ENCODE measurements at regions not wholly inside any gene's neighbourhood (a gene's known extent, or its start where the extent isn't known, plus 50 kb on each side); places are given as distances from the start of the nearest gene placed in this dataset.

GRCh38 chr10:52446391-52446790 is 132.3 kb downstream of the DKK1 start:
- Histone ChIP-seq H3K36me3 (ENCODE audit: control insufficient read depth in 4 of 4, insufficient read depth in 3 of 4, low read depth in 1 of 4, low read length in 3 of 4) (no peaks in the 10 kb centered on the region), H3K9ac (ENCODE audit: low read depth in 1 of 2, low read length in 2 of 2) (no peak overlapping the region), H3K9me3 (ENCODE audit: control insufficient read depth in 4 of 4, low read length in 3 of 4) (no peaks in the 10 kb centered on the region), H3K4me3 (ENCODE audit: low read depth in 1 of 3, low read length in 3 of 3) (no peak overlapping the region), H3K27ac (ENCODE audit: low read depth in 1 of 2, low read length in 2 of 2) (no peak overlapping the region), H3K4me1 (ENCODE audit: control insufficient read depth in 4 of 4, insufficient read depth in 4 of 4, low read length in 3 of 4) (no peaks in the 10 kb centered on the region), H3K27me3 (ENCODE audit: control insufficient read depth in 4 of 4, insufficient read depth in 4 of 4, low read length in 3 of 4) (no peaks in the 10 kb centered on the region)
- DNase-seq (ENCODE audit: low spot score) = no peak
- TF ChIP-seq ZBTB33 (IDR thresholded peaks at IDR 0.05) (no peak), MAX (IDR thresholded peaks at IDR 0.05) (no peak), TAF1 (conservative IDR thresholded peaks at IDR 0.05) (no peak), CTCF (IDR thresholded peaks at IDR 0.05; ENCODE audit: low read depth, low read length, missing input control) (no peak), REST (IDR thresholded peaks at IDR 0.05) (no peak), JUND (IDR thresholded peaks at IDR 0.05) (no peak), EGR1 (IDR thresholded peaks at IDR 0.05; ENCODE audit: low read depth in 2 of 2) (no peak), RXRA (IDR thresholded peaks at IDR 0.05) (no peak)
- WGBS = 68% methylated on average over 5 of the region's 5 CpGs

GRCh38 chr10:52447931-52448353 is 133.9 kb downstream of the DKK1 start:
- Histone ChIP-seq H3K36me3 (ENCODE audit: control insufficient read depth in 4 of 4, insufficient read depth in 3 of 4, low read depth in 1 of 4, low read length in 3 of 4) (no peaks in the 10 kb centered on the region), H3K27ac (ENCODE audit: low read depth in 1 of 2, low read length in 2 of 2) (no peak overlapping the region), H3K27me3 (ENCODE audit: control insufficient read depth in 4 of 4, insufficient read depth in 4 of 4, low read length in 3 of 4) (no peaks in the 10 kb centered on the region), H3K4me3 (ENCODE audit: low read depth in 1 of 3, low read length in 3 of 3) (no peak overlapping the region), H3K9ac (ENCODE audit: low read depth in 1 of 2, low read length in 2 of 2) (no peak overlapping the region), H3K4me1 (ENCODE audit: control insufficient read depth in 4 of 4, insufficient read depth in 4 of 4, low read length in 3 of 4) (no peaks in the 10 kb centered on the region), H3K9me3 (ENCODE audit: control insufficient read depth in 4 of 4, low read length in 3 of 4) (no peaks in the 10 kb centered on the region)
- no peak for DNase-seq (ENCODE audit: low spot score)
- TF ChIP-seq GABPA (IDR thresholded peaks at IDR 0.05 in 1 of 2, conservative IDR thresholded peaks at IDR 0.05 in 1 of 2) = no peak
- TF ChIP-seq TAF1 (conservative IDR thresholded peaks at IDR 0.05) = no peak
- no peak for TF ChIP-seq YY1 (IDR thresholded peaks at IDR 0.05)
- no peak for TF ChIP-seq SP1 (IDR thresholded peaks at IDR 0.05)
- TF ChIP-seq RAD21 (IDR thresholded peaks at IDR 0.05) = no peak
- TF ChIP-seq REST (IDR thresholded peaks at IDR 0.05) = no peak
- no peak for TF ChIP-seq HNF4G (IDR thresholded peaks at IDR 0.05)
- TF ChIP-seq ATF3 (IDR thresholded peaks at IDR 0.05) = no peak
- no peak for TF ChIP-seq FOXA1 (IDR thresholded peaks at IDR 0.05)
- no peak for TF ChIP-seq EGR1 (IDR thresholded peaks at IDR 0.05; ENCODE audit: low read depth in 2 of 2)
- TF ChIP-seq HNF4A (conservative IDR thresholded peaks at IDR 0.05) = no peak
- TF ChIP-seq FOXA2 (IDR thresholded peaks at IDR 0.05) = no peak
- TF ChIP-seq MAX (IDR thresholded peaks at IDR 0.05) = no peak
- no peak for TF ChIP-seq NR2F2 (IDR thresholded peaks at IDR 0.05)
